Adrenal gland (tissue), 5 donors: ENCODE measurements at regions not wholly inside any gene's neighbourhood (a gene's known extent, or its start where the extent isn't known, plus 50 kb on each side); places are given as distances from the start of the nearest gene placed in this dataset.

Experiments used
- CTCF ChIP-seq, 6 experiments: fragments of 450-650 bp in 4 of 6; fragments of 200-600 bp in 2 of 6; sonication (generic) in 1 of 6; IDR thresholded peaks; 1 replicate in 5 of 6; 2 replicates in 1 of 6; pipeline versions ENCODE4 v1.5.1 to v1.8.0; 2016 to 2021; ENCODE audit warnings: antibody characterized with exemption in 6 of 6, mild to moderate bottlenecking in 2 of 6, moderate library complexity in 1 of 6
- POLR2A ChIP-seq, 2 donors: fragments of 450-650 bp; IDR thresholded peaks; one replicate each; pipeline ENCODE4 v1.6.1; 2017; ENCODE audit warnings: antibody characterized with exemption in 2 of 2, mild to moderate bottlenecking in 2 of 2, moderate library complexity in 1 of 2
- donor health status: DM: no; HTN: no; CAD: no.

GRCh38 chr6:147711476-147711875, 203.0 kb downstream of the SAMD5 start:
- TF ChIP-seq CTCF (IDR thresholded peaks at IDR 0.05) (no peak), POLR2A (IDR thresholded peaks at IDR 0.05) (no peak)
